Retinal pigment epithelial cell (primary cell): ENCODE measurements at regions not wholly inside any gene's neighbourhood (a gene's known extent, or its start where the extent isn't known, plus 50 kb on each side); places are given as distances from the start of the nearest gene placed in this dataset.

Source experiments
- DNase-seq: peaks from one replicate; pipeline ENCODE4 v3.0.0-alpha.2; 2010; ENCODE audit warnings: low read depth
- H3K4me3 ChIP-seq: 2 replicates; pipeline ENCODE4 v1.5.1; 2011; ENCODE audit warnings: mild to moderate bottlenecking, low read length, control low read depth, moderate library complexity
- CTCF ChIP-seq: conservative IDR thresholded peaks from 2 replicates; pipeline ENCODE4 v1.5.1; 2011; ENCODE audit warnings: low read depth, low read length, control low read depth, inconsistent platforms

- no peak for TF ChIP-seq CTCF
- H3K4me3 ChIP-seq: no peak overlapping the region
- no peak for DNase-seq
Observed at GRCh38 chr3:24981924-24982323, 446.1 kb upstream of the RARB start.

- no peak for DNase-seq
- TF ChIP-seq CTCF: no peak
- H3K4me3 ChIP-seq: no peak overlapping the region
Observed at GRCh38 chr3:24985668-24986067, 442.4 kb upstream of the RARB start.

- no peak overlapping the region for H3K4me3 ChIP-seq
- no peak for TF ChIP-seq CTCF
- DNase-seq: no peak
Observed at GRCh38 chr3:24986612-24987011, 441.5 kb upstream of the RARB start.

GRCh38 chr3:24999357-24999756 lies 428.7 kb upstream of the RARB start:
- no peak for DNase-seq
- no peak overlapping the region for H3K4me3 ChIP-seq
- TF ChIP-seq CTCF: no peak

GRCh38 chr3:25000971-25001591 lies 427.0 kb upstream of the RARB start:
- TF ChIP-seq CTCF: no peak
- no peak overlapping the region for H3K4me3 ChIP-seq
- peak; percentile 62 for DNase-seq

- no peak overlapping the region for H3K4me3 ChIP-seq
- no peak for DNase-seq
- TF ChIP-seq CTCF: no peak
Observed at GRCh38 chr3:25002052-25002451, 426.0 kb upstream of the RARB start.

GRCh38 chr3:25007974-25008658 lies 419.9 kb upstream of the RARB start:
- no peak for TF ChIP-seq CTCF
- peak; percentile 71 for DNase-seq
- H3K4me3 ChIP-seq: no peak overlapping the region
